Coronary artery (tissue), 2 donors: ENCODE measurements at regions not wholly inside any gene's neighbourhood (a gene's known extent, or its start where the extent isn't known, plus 50 kb on each side); places are given as distances from the start of the nearest gene placed in this dataset.

Source experiments
- DNase-seq: peaks from one replicate; pipeline ENCODE4 v3.0.0-alpha.2; 2017; ENCODE audit warnings: low spot score
- H3K27ac ChIP-seq, 2 donors: fragments of 200-600 bp; sonication (generic); one replicate each; pipeline ENCODE4 v1.5.1; 2016 to 2019
- H3K4me3 ChIP-seq: fragments of 200-600 bp; sonication (generic); 2 replicates; pipeline ENCODE4 v1.5.1; 2016; ENCODE audit warnings: mild to moderate bottlenecking, moderate library complexity
- CTCF ChIP-seq: fragments of 200-600 bp; sonication (generic); IDR thresholded peaks from one replicate; pipeline ENCODE4 v1.5.1; 2019; ENCODE audit warnings: antibody characterized with exemption

- DNase-seq, result no peak
- no peak for TF ChIP-seq CTCF
- Histone ChIP-seq H3K4me3 (no peak overlapping the region), H3K27ac (peak overlapping the region in 1 of 2 donors; percentile 31)
Observed at GRCh38 chr3:147655236-147655635, 246.1 kb downstream of the ZIC1 start.

GRCh38 chr3:147656023-147656422 is 246.9 kb downstream of the ZIC1 start:
- no peak overlapping the region for H3K4me3 ChIP-seq
- H3K27ac ChIP-seq, result no peak overlapping the region
- no peak for TF ChIP-seq CTCF
- no peak for DNase-seq

GRCh38 chr3:147661916-147662315 is 252.8 kb downstream of the ZIC1 start:
- no peak overlapping the region for H3K4me3 ChIP-seq
- no peak for TF ChIP-seq CTCF
- no peak for DNase-seq
- H3K27ac ChIP-seq, result no peak overlapping the region

- no peak for TF ChIP-seq CTCF
- H3K4me3 ChIP-seq, result no peak overlapping the region
- H3K27ac ChIP-seq, result no peak overlapping the region
- no peak for DNase-seq
Observed at GRCh38 chr3:147662705-147663104, 253.5 kb downstream of the ZIC1 start.

- Histone ChIP-seq H3K27ac (no peak overlapping the region), H3K4me3 (no peak overlapping the region)
- no peak for TF ChIP-seq CTCF
- no peak for DNase-seq
Observed at GRCh38 chr3:147669077-147669476, 259.9 kb downstream of the ZIC1 start.

GRCh38 chr3:147672035-147672434 is 262.9 kb downstream of the ZIC1 start:
- no peak for DNase-seq
- Histone ChIP-seq H3K27ac (no peak overlapping the region), H3K4me3 (no peak overlapping the region)
- no peak for TF ChIP-seq CTCF

GRCh38 chr3:147672436-147672835 is 263.3 kb downstream of the ZIC1 start:
- no peak overlapping the region for H3K27ac ChIP-seq
- DNase-seq, result no peak
- TF ChIP-seq CTCF, result no peak

More at GRCh38 chr3:147672436-147672835, 263.3 kb downstream of the ZIC1 start:
- H3K4me3 ChIP-seq, result no peak overlapping the region
